AG04449 (cell line): ENCODE measurements at regions not wholly inside any gene's neighbourhood (a gene's known extent, or its start where the extent isn't known, plus 50 kb on each side); places are given as distances from the start of the nearest gene placed in this dataset.
"Not testable (repeated sequence)": the region's sequence is repeated elsewhere in the genome, so short reads cannot be mapped to it uniquely, and the experiment has no call there.

Experiments used
- CTCF ChIA-PET: fragments of 350-600 bp; formaldehyde crosslinking; extraction: SDS; loops from one replicate; lab custom pipeline; 2021; ENCODE audit warnings: antibody characterized with exemption; lab: Yijun Ruan, JAX
- POLR2A ChIA-PET: fragments of 400-600, 350-600 bp; formaldehyde crosslinking; extraction: SDS; loops from one replicate; lab custom pipeline; 2020; ENCODE audit warnings: antibody characterized with exemption, inconsistent platforms; lab: Yijun Ruan, JAX
- DNase-seq: peaks from one replicate; pipeline ENCODE4 v3.0.0-alpha.2; 2010; ENCODE audit warnings: low read depth, low spot score
- H3K4me3 ChIP-seq: 2 replicates; pipeline ENCODE4 v1.5.1; 2011; ENCODE audit warnings: low read depth, mild to moderate bottlenecking, control low read depth, low read length
- TF ChIP-seq, protein P1 (sequence below): IDR thresholded peaks from one replicate; pipeline ENCODE4 v1.5.1; 2011; ENCODE audit warnings: mild to moderate bottlenecking, moderate library complexity, low read length, control low read depth, inconsistent platforms; ENCODE audit not compliant: insufficient read depth; ENCODE audit errors: missing control alignments

DNA sequence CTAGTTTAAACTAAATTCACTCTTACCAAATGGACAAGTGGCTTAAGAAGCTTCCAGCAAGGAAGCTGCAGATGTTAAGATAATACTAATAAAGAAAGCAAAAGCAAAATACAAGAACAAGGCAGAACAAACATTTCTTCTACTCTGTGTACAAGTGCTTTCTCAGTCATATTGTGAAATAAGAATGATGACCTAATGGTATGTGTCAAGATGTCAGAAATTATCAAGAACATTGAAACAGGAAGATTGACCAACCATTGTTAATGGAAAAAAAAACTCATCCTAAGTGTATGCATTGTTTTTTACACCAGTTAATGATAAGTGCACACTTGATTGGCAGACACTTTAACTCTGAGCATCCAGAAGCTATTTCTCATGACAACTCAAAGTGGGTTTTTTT lies 65.4 kb upstream of the P2RY1 start:
- DNase-seq: no peak

DNA sequence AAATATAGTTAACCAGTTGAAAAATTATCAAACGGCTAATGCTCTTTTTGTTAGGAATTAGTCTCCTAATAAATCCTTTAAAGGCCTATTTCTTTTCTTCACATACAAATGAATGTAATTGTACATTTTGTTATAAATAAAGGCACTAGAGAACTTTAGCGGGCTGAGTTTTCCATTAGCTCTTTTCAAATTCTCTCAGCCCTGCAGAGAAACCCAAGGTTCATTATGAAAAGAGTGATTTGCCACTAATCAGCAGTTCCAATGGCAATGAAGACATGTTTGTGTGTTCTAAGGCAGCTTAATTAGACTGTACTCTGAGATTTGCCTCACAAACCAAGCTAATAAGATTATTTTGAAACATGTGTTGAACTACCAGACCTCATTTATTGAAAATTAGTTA lies 64.6 kb upstream of the P2RY1 start:
- TF ChIP-seq, protein P1, sequence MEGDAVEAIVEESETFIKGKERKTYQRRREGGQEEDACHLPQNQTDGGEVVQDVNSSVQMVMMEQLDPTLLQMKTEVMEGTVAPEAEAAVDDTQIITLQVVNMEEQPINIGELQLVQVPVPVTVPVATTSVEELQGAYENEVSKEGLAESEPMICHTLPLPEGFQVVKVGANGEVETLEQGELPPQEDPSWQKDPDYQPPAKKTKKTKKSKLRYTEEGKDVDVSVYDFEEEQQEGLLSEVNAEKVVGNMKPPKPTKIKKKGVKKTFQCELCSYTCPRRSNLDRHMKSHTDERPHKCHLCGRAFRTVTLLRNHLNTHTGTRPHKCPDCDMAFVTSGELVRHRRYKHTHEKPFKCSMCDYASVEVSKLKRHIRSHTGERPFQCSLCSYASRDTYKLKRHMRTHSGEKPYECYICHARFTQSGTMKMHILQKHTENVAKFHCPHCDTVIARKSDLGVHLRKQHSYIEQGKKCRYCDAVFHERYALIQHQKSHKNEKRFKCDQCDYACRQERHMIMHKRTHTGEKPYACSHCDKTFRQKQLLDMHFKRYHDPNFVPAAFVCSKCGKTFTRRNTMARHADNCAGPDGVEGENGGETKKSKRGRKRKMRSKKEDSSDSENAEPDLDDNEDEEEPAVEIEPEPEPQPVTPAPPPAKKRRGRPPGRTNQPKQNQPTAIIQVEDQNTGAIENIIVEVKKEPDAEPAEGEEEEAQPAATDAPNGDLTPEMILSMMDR: no peak
- ChIA-PET CTCF (no interaction called here), POLR2A (no interaction called here)
- H3K4me3 ChIP-seq: no peak overlapping the region
- no peak for DNase-seq

More for the DNA sequence above, 65.4 kb upstream of the P2RY1 start:
- H3K4me3 ChIP-seq: no peak overlapping the region
- ChIA-PET POLR2A (no interaction called here), CTCF (no interaction called here)
- TF ChIP-seq, protein P1: no peak

DNA sequence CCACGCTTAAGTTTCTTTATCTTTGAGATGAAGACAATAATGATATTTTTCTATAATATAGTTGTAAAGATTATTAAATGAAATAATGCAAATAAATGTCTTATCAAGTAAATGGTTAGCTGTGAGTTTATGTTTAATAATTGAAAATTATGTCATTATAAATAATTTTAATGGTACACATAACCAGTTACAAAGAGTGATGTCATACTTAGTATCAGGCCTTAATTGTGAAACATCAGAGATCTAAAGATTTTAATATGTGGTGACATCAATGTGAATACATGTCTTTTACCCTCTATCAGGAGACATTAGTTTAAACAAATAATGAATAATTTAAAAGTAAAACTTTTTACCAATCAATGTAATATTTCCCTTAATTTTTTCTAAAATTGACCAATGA lies 63.8 kb upstream of the P2RY1 start:
- CTCF ChIA-PET: no interaction called here
- POLR2A ChIA-PET: no interaction called here
- H3K4me3 ChIP-seq: no peak overlapping the region
- TF ChIP-seq, protein P1: no peak
- no peak for DNase-seq

DNA sequence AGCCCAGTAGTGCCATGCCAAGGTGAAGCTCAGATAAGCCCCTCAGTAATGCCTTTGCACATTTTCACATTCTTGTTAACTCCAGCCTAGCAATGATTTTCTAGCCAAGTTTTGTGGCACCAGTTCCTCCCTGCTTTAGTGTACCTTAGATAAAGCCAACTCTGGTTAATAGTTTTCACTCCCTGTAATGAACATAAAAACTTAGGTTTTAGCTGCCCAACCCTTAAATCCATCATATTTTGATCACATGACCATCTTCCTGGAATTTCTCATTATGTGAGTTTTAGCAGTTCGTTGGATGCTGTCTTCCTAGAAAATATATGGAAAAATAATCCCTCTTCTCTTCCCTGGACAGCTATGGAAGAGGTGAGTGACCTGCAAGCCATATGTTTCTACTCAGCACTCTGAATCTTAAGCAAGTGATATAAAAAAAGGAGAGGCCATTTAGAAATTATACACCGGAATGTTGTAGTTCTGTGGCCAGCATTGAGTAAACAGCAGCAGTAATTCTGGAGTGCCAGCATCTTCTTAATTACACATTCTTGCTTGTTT lies 62.2 kb upstream of the P2RY1 start:
- POLR2A ChIA-PET: no interaction called here
- CTCF ChIA-PET: no interaction called here
- TF ChIP-seq, protein P1: no peak
- DNase-seq: no peak
- no peak overlapping the region for H3K4me3 ChIP-seq

DNA sequence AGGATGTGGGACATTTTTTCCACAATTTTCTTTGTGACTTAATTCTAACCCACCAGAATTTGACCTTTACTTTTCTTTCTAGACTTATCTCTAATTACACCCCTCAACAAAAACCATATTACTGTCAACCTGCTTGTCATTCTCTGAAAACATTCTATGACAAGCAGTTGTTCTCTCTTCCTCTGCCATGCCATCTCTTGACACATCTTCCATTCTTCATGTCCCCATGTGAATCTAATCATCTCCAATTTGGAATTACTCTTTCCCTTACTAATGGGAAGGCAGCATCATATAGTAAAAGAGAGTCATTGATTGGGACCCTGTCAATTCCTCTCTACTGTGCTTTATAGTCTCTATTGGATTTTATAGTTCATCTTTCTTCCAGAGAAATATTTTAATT lies 61.3 kb upstream of the P2RY1 start:
- TF ChIP-seq, protein P1: no peak
- ChIA-PET POLR2A (no interaction called here), CTCF (no interaction called here)
- no peak overlapping the region for H3K4me3 ChIP-seq
- DNase-seq: no peak

DNA sequence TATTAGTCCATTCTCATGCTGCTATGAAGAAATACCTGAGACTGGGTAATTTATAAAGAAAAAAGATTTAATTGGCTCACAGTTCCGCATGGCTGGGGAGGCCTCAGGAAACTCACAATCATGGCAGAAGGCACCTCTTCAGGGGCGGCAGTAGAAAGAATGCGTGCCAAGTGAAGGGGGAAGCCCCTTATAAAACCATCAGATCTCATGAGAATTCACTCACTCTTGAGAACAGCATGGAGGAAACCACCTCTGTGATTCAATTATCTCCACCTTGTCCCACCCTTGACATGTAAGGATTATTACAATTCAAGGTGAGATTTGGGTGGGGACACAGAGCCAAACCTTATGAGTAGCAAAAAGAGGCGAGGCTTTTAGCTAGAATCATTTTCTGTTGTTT lies 60.7 kb upstream of the P2RY1 start:
- POLR2A ChIA-PET, H3K4me3 ChIP-seq, CTCF ChIA-PET, DNase-seq: not testable (repeated sequence)

DNA sequence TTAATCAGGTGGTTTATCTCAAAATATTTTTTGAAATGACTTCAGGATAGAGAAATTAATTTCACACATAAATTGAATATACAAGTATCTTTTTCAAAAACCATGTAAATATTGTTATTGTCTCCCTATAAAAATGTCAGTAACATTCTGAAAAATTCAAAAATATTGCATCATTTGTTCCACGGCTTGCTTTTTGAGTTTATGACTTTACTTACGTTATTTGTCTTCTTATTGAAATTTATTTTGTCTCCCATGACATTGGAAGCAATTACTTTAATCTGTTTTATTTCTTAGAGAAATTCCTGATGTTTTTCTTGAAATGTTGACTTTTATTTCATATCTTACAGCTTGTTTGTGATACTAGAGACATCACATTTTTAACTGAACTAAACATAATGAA lies 56.9 kb upstream of the P2RY1 start:
- POLR2A ChIA-PET: no interaction called here
- no peak for DNase-seq
- TF ChIP-seq, protein P1: no peak
- H3K4me3 ChIP-seq: no peak overlapping the region
- CTCF ChIA-PET: no interaction called here
